HCT116 (cell line): ENCODE measurements at regions not wholly inside any gene's neighbourhood (a gene's known extent, or its start where the extent isn't known, plus 50 kb on each side); places are given as distances from the start of the nearest gene placed in this dataset.

ENCODE experiments used
- ATAC-seq: fragments of 200-7000 bp; cut with Tn5 transposase; 2 replicates; pipeline ENCODE4 v1.9.1; 2020; ENCODE audit warnings: mild to moderate bottlenecking, moderate library complexity
- BruUV-seq: library from RNA; stranded (reverse); fragments of 400-500 nt; replicated peaks from 2 replicates; lab custom pipeline; 2021; lab: Mats Ljungman, UMichigan
- CTCF ChIA-PET: fragments of 300-600 bp; sonication (Branson Sonifier 250); formaldehyde crosslinking; loops from one replicate; lab custom pipeline; 2021; ENCODE audit warnings: antibody characterized with exemption; lab: Charles Lee
- POLR2A ChIA-PET: fragments of 300-600, 350-600 bp; sonication (Branson Sonifier 250); formaldehyde crosslinking; loops from one replicate; lab custom pipeline; 2021; ENCODE audit warnings: antibody characterized with exemption; lab: Charles Lee
- RAD21 ChIA-PET, 2 experiments: fragments of 300-600 bp; sonication (Branson Sonifier 250); formaldehyde crosslinking; loops; one replicate each; lab custom pipeline; 2023; ENCODE audit warnings: low total read pairs in 2 of 2; ENCODE audit not compliant: uncharacterized antibody in 2 of 2, unreplicated experiment in 2 of 2, low non-redundant PET in 1 of 2; lab: Charles Lee
- DNase-seq: peaks from one replicate; pipeline ENCODE4 v3.0.0-alpha.2; 2010; ENCODE audit warnings: low read depth, low spot score
- H2AFZ ChIP-seq: fragments of 200-600 bp; shearing (Covaris generic), sonication (generic); 2 replicates; pipeline ENCODE4 v1.6.1; 2017; ENCODE audit warnings: low read depth, mixed run types, mixed read lengths, antibody characterized with exemption, low read length; ENCODE audit not compliant: poor library complexity, severe bottlenecking
- H3K27ac ChIP-seq: 2 replicates; pipeline ENCODE4 v1.5.1; 2012; ENCODE audit warnings: low read depth, low read length
- H3K27me3 ChIP-seq: fragments of 200-600 bp; sonication (generic); 2 replicates; pipeline ENCODE4 v1.6.1; 2016; ENCODE audit warnings: mixed run types, low read length, mixed read lengths; ENCODE audit not compliant: insufficient read depth
- H3K36me3 ChIP-seq, 2 experiments: fragments of 200-500 bp in 1 of 2; fragments of 200-600 bp in 1 of 2; sonication (Bioruptor generic) in 1 of 2; sonication (generic) in 1 of 2; 2 replicates each; pipeline versions ENCODE4 v1.5.1 to v1.6.1; 2014 to 2016; ENCODE audit warnings: low read length in 2 of 2, inconsistent platforms in 1 of 2, mixed read lengths in 1 of 2, mixed run types in 1 of 2; ENCODE audit not compliant: insufficient read depth in 2 of 2, control insufficient read depth in 1 of 2
- H3K4me1 ChIP-seq, 2 experiments: fragments of 200-600 bp in 1 of 2; sonication (generic) in 1 of 2; 2 replicates each; pipeline versions ENCODE4 v1.5.1 to v1.6.1; 2012 to 2017; ENCODE audit warnings: low read length in 2 of 2, inconsistent platforms in 1 of 2, mild to moderate bottlenecking in 1 of 2, mixed read lengths in 1 of 2, mixed run types in 1 of 2, moderate library complexity in 1 of 2; ENCODE audit not compliant: insufficient read depth in 2 of 2, control insufficient read depth in 1 of 2
- H3K4me2 ChIP-seq: fragments of 200-600 bp; sonication (generic); 2 replicates; pipeline ENCODE4 v1.6.1; 2017; ENCODE audit warnings: mixed run types, low read length, mixed read lengths
- H3K4me3 ChIP-seq, 2 experiments: fragments of 200-600 bp in 1 of 2; sonication (generic) in 1 of 2; replicated peaks in 1 of 2; 2 replicates each; pipeline ENCODE4 v1.5.1; 2011 to 2016; ENCODE audit warnings: low read length in 2 of 2, control low read depth in 1 of 2, low read depth in 1 of 2, mild to moderate bottlenecking in 1 of 2, mixed read lengths in 1 of 2, mixed run types in 1 of 2
- H3K79me2 ChIP-seq: fragments of 200-600 bp; sonication (generic); 2 replicates; pipeline ENCODE4 v1.6.1; 2017; ENCODE audit warnings: mild to moderate bottlenecking, mixed run types, low read length, moderate library complexity, mixed read lengths; ENCODE audit not compliant: insufficient read depth
- H3K9ac ChIP-seq: fragments of 200-600 bp; sonication (generic); 2 replicates; pipeline ENCODE4 v1.6.1; 2016; ENCODE audit warnings: low read length, mixed read lengths
- H3K9me2 ChIP-seq: fragments of 200-600 bp; sonication (generic), shearing (Covaris generic); 2 replicates; pipeline ENCODE4 v1.6.1; 2017; ENCODE audit warnings: mixed run types, mild to moderate bottlenecking, moderate library complexity; ENCODE audit not compliant: insufficient read depth
- H3K9me3 ChIP-seq, 2 experiments: fragments of 200-500 bp in 1 of 2; fragments of 200-600 bp in 1 of 2; sonication (Bioruptor generic) in 1 of 2; sonication (generic) in 1 of 2; 2 replicates each; pipeline ENCODE4 v1.6.1; 2014 to 2017; ENCODE audit warnings: low read length in 2 of 2, mixed read lengths in 2 of 2, inconsistent platforms in 1 of 2, low read depth in 1 of 2, mild to moderate bottlenecking in 1 of 2, mixed run types in 1 of 2, moderate library complexity in 1 of 2; ENCODE audit not compliant: control insufficient read depth in 1 of 2, insufficient read depth in 1 of 2
- H4K20me1 ChIP-seq: fragments of 200-600 bp; sonication (generic), shearing (Covaris generic); 2 replicates; pipeline ENCODE4 v1.6.1; 2017; ENCODE audit warnings: mixed run types, mild to moderate bottlenecking, moderate library complexity; ENCODE audit not compliant: insufficient read depth
- CBX3 ChIP-seq: IDR thresholded peaks from 2 replicates; pipeline ENCODE4 v1.6.1; 2012; ENCODE audit warnings: low read depth
- CTCF ChIP-seq, 3 experiments: fragments of 200-600 bp in 1 of 3; sonication (generic) in 1 of 3; IDR thresholded peaks in 2 of 3; conservative IDR thresholded peaks in 1 of 3; 2 replicates each; pipeline ENCODE4 v1.5.1; 2012 to 2017; ENCODE audit warnings: low read depth in 2 of 3, low read length in 2 of 3, antibody characterized with exemption in 1 of 3, borderline replicate concordance in 1 of 3, control low read depth in 1 of 3, mild to moderate bottlenecking in 1 of 3, mixed read lengths in 1 of 3, mixed run types in 1 of 3, moderate library complexity in 1 of 3; ENCODE audit not compliant: insufficient read depth in 1 of 3
- EGR1 ChIP-seq: IDR thresholded peaks from 2 replicates; pipeline ENCODE4 v1.6.1; 2012; ENCODE audit warnings: low read depth
- ELF1 ChIP-seq: IDR thresholded peaks from 2 replicates; pipeline ENCODE4 v1.6.1; 2012; ENCODE audit warnings: low read depth, borderline replicate concordance
- EZH2 ChIP-seq: fragments of 200-600 bp; sonication (generic); IDR thresholded peaks from 2 replicates; pipeline ENCODE4 v1.6.1; 2017; ENCODE audit warnings: antibody characterized with exemption, mixed run types
- EZH2phosphoT487 ChIP-seq: fragments of 200-600 bp; IDR thresholded peaks from 2 replicates; pipeline ENCODE4 v1.6.1; 2018; ENCODE audit warnings: antibody characterized with exemption, borderline replicate concordance
- JUND ChIP-seq: IDR thresholded peaks from 2 replicates; pipeline ENCODE4 v1.6.1; 2012
- MAX ChIP-seq: IDR thresholded peaks from 2 replicates; pipeline ENCODE4 v1.6.1; 2012
- POLR2A ChIP-seq: IDR thresholded peaks from 2 replicates; pipeline ENCODE4 v1.7.0; 2011; ENCODE audit warnings: borderline replicate concordance; ENCODE audit not compliant: insufficient read depth, insufficient read length; ENCODE audit errors: extremely low read depth
- POLR2AphosphoS5 ChIP-seq: IDR thresholded peaks from 2 replicates; pipeline ENCODE4 v1.6.1; 2011; ENCODE audit warnings: mild to moderate bottlenecking, low read depth, low read length, moderate library complexity
- REST ChIP-seq: IDR thresholded peaks from 2 replicates; pipeline ENCODE4 v1.6.1; 2012; ENCODE audit warnings: low read depth
- SP1 ChIP-seq: IDR thresholded peaks from 2 replicates; pipeline ENCODE4 v1.6.1; 2012; ENCODE audit warnings: low read depth
- SRF ChIP-seq: IDR thresholded peaks from 2 replicates; pipeline ENCODE4 v1.6.1; 2012; ENCODE audit warnings: low read depth
- YY1 ChIP-seq: IDR thresholded peaks from 2 replicates; pipeline ENCODE4 v1.6.1; 2011; ENCODE audit warnings: low read length, low read depth, moderate library complexity, mild to moderate bottlenecking; ENCODE audit not compliant: insufficient replicate concordance; ENCODE audit errors: extremely low read depth
- ZNF274 ChIP-seq: fragments of 200-500 bp; sonication (Bioruptor generic); IDR thresholded peaks from 2 replicates; pipeline ENCODE4 v1.6.1; 2014; ENCODE audit warnings: mild to moderate bottlenecking, low read depth, low read length, inconsistent platforms
- intact Hi-C: fragments of 100-400 bp; cut with micrococcal nuclease; formaldehyde crosslinking; loops from 2 replicates; pipeline ENCODE4 v1.10.0; 2022

- ChIA-PET POLR2A (no interaction called here), CTCF (no interaction called here), RAD21 (no interaction called here)
- no peaks in the 10 kb centered on the region for H3K9me2 ChIP-seq
- no peaks in the 10 kb centered on the region for H4K20me1 ChIP-seq
- no peaks in the 10 kb centered on the region for H3K36me3 ChIP-seq
- no peak overlapping the region for H3K27ac ChIP-seq
- no TSS peak for BruUV-seq
- no peak overlapping the region for H3K4me3 ChIP-seq
- no peak for DNase-seq
- H2AFZ ChIP-seq = no peak overlapping the region
- intact Hi-C loops = no loop called here
- H3K9ac ChIP-seq = no peak overlapping the region
- no peak overlapping the region for H3K4me2 ChIP-seq
- no peak for TF ChIP-seq YY1
- TF ChIP-seq SRF = no peak
- no peak for TF ChIP-seq POLR2A
- TF ChIP-seq CBX3 = no peak
- ATAC-seq = no peak
- H3K9me3 ChIP-seq = no peaks in the 10 kb centered on the region
- H3K79me2 ChIP-seq = no peaks in the 10 kb centered on the region
- no peaks in the 10 kb centered on the region for H3K27me3 ChIP-seq
- H3K4me1 ChIP-seq = no peaks in the 10 kb centered on the region
Observed at GRCh38 chr10:131585761-131586160, 274.2 kb upstream of the TCERG1L start.

GRCh38 chr10:131586958-131587357 is 275.4 kb upstream of the TCERG1L start:
- CTCF ChIA-PET = no interaction called here
- Histone ChIP-seq H3K4me3 (no peak overlapping the region), H3K79me2 (no peaks in the 10 kb centered on the region), H3K9ac (no peak overlapping the region), H3K4me1 (no peaks in the 10 kb centered on the region), H3K27ac (no peak overlapping the region), H3K27me3 (no peaks in the 10 kb centered on the region), H3K36me3 (no peaks in the 10 kb centered on the region), H3K9me2 (no peaks in the 10 kb centered on the region), H4K20me1 (no peaks in the 10 kb centered on the region), H3K9me3 (no peaks in the 10 kb centered on the region), H3K4me2 (no peak overlapping the region), H2AFZ (no peak overlapping the region)
- DNase-seq (no peak), ATAC-seq (no peak)
- TF ChIP-seq CTCF (IDR thresholded peaks at IDR 0.05 in 2 of 3, conservative IDR thresholded peaks at IDR 0.05 in 1 of 3; ENCODE audit: borderline replicate concordance in 1 of 3, insufficient read depth in 1 of 3, low read depth in 2 of 3, low read length in 2 of 3) (no peak), CBX3 (no peak), ELF1 (no peak), ZNF274 (no peak), EGR1 (no peak), MAX (no peak), EZH2phosphoT487 (no peak), EZH2 (no peak), SP1 (no peak), POLR2A (no peak), JUND (no peak), REST (no peak), POLR2AphosphoS5 (no peak)
- BruUV-seq = no TSS peak
- POLR2A ChIA-PET = no interaction called here
- intact Hi-C loops = no loop called here
- RAD21 ChIA-PET = no interaction called here
